Trophoblast cell (in vitro differentiated cells and primary cell): ENCODE measurements at regions not wholly inside any gene's neighbourhood (a gene's known extent, or its start where the extent isn't known, plus 50 kb on each side); places are given as distances from the start of the nearest gene placed in this dataset.
"Not testable (repeated sequence)": the region's sequence is repeated elsewhere in the genome, so short reads cannot be mapped to it uniquely, and the experiment has no call there.

ENCODE experiments used
- DNase-seq, 2 donors: peaks; one replicate each; pipeline ENCODE4 v3.0.0-alpha.2; 2016
- H2AFZ ChIP-seq: 2 replicates; pipeline ENCODE4 v1.6.1; 2013; ENCODE audit warnings: low read length, moderate library complexity, mild to moderate bottlenecking; ENCODE audit not compliant: insufficient read depth, poor library complexity
- H2AK5ac ChIP-seq: 2 replicates; pipeline ENCODE4 v1.6.1; 2013; ENCODE audit warnings: mild to moderate bottlenecking, low read length
- H2BK120ac ChIP-seq: 2 replicates; pipeline ENCODE4 v1.6.1; 2013; ENCODE audit warnings: low read length, mild to moderate bottlenecking, moderate library complexity; ENCODE audit not compliant: insufficient read depth, poor library complexity
- H2BK12ac ChIP-seq: 2 replicates; pipeline ENCODE4 v1.6.1; 2013; ENCODE audit warnings: mild to moderate bottlenecking, low read length, moderate library complexity
- H2BK5ac ChIP-seq: 2 replicates; pipeline ENCODE4 v1.6.1; 2013; ENCODE audit warnings: low read length, low read depth, moderate library complexity, mild to moderate bottlenecking; ENCODE audit not compliant: poor library complexity
- H3K14ac ChIP-seq: 2 replicates; pipeline ENCODE4 v1.6.1; 2013; ENCODE audit warnings: mild to moderate bottlenecking, low read length
- H3K18ac ChIP-seq: 2 replicates; pipeline ENCODE4 v1.6.1; 2013; ENCODE audit warnings: mild to moderate bottlenecking, low read length
- H3K23ac ChIP-seq: 2 replicates; pipeline ENCODE4 v1.6.1; 2013; ENCODE audit warnings: low read length
- H3K27ac ChIP-seq: 2 replicates; pipeline ENCODE4 v1.5.1; 2013; ENCODE audit warnings: low read depth, mild to moderate bottlenecking, inconsistent platforms, low read length, moderate library complexity
- H3K27me3 ChIP-seq: 2 replicates; pipeline ENCODE4 v1.6.1; 2013; ENCODE audit warnings: inconsistent platforms, mild to moderate bottlenecking, low read length, moderate library complexity; ENCODE audit not compliant: insufficient read depth
- H3K36me3 ChIP-seq, 2 experiments: 1 replicate in 1 of 2; 2 replicates in 1 of 2; pipeline ENCODE4 v1.6.1; 2013; ENCODE audit warnings: low read length in 2 of 2, mild to moderate bottlenecking in 2 of 2, moderate library complexity in 1 of 2; ENCODE audit not compliant: insufficient read depth in 2 of 2, control insufficient read depth in 1 of 2
- H3K4ac ChIP-seq: 2 replicates; pipeline ENCODE4 v1.6.1; 2013; ENCODE audit warnings: low read depth, mild to moderate bottlenecking, low read length, moderate library complexity
- H3K4me1 ChIP-seq, 2 experiments: 1 replicate in 1 of 2; 2 replicates in 1 of 2; pipeline ENCODE4 v1.6.1; 2013; ENCODE audit warnings: low read length in 2 of 2, mild to moderate bottlenecking in 2 of 2, moderate library complexity in 1 of 2; ENCODE audit not compliant: insufficient read depth in 2 of 2, control insufficient read depth in 1 of 2
- H3K4me2 ChIP-seq: 2 replicates; pipeline ENCODE4 v1.6.1; 2013; ENCODE audit warnings: inconsistent platforms, mild to moderate bottlenecking, low read length, moderate library complexity
- H3K4me3 ChIP-seq: 2 replicates; pipeline ENCODE4 v1.5.1; 2013; ENCODE audit warnings: mild to moderate bottlenecking, low read depth, low read length, inconsistent platforms
- H3K79me1 ChIP-seq: one replicate; pipeline ENCODE4 v1.6.1; 2013; ENCODE audit warnings: low read length
- H3K79me2 ChIP-seq: 2 replicates; pipeline ENCODE4 v1.6.1; 2013; ENCODE audit warnings: low read length, mild to moderate bottlenecking; ENCODE audit not compliant: control insufficient read depth, insufficient read depth, poor library complexity
- H3K9ac ChIP-seq: 2 replicates; pipeline ENCODE4 v1.6.1; 2013; ENCODE audit warnings: mild to moderate bottlenecking, low read length
- H3K9me3 ChIP-seq: 2 replicates; pipeline ENCODE4 v1.6.1; 2013; ENCODE audit warnings: low read depth, mild to moderate bottlenecking, control low read depth, inconsistent platforms, low read length; ENCODE audit not compliant: insufficient read depth
- H4K12ac ChIP-seq: 2 replicates; pipeline ENCODE4 v1.6.1; 2013; ENCODE audit warnings: low read depth, mild to moderate bottlenecking, low read length, moderate library complexity
- H4K8ac ChIP-seq: 2 replicates; pipeline ENCODE4 v1.6.1; 2013; ENCODE audit warnings: low read depth, mild to moderate bottlenecking, low read length, moderate library complexity
- H4K91ac ChIP-seq: one replicate; pipeline ENCODE4 v1.6.1; 2013; ENCODE audit warnings: low read depth, mild to moderate bottlenecking, low read length, moderate library complexity
- WGBS: extraction: QIAGEN DNeasy Blood & Tissue Kit; methylation state at CpG from one replicate; pipeline ENCODE4 v1.1.7; 2013; ENCODE audit warnings: missing lambda C conversion rate; ENCODE audit not compliant: insufficient read length, insufficient coverage; ENCODE audit errors: extremely low coverage; 5-methylcytosine and 5-hydroxymethylcytosine counted together

GRCh38 chr20:29876084-29876910, 1381.2 kb upstream of the DEFB115 start:
- not testable (repeated sequence) for H3K79me2 ChIP-seq, H2AFZ ChIP-seq, DNase-seq, H3K23ac ChIP-seq, H2BK120ac ChIP-seq, H3K4me1 ChIP-seq, H4K91ac ChIP-seq, H3K18ac ChIP-seq, H4K8ac ChIP-seq, H3K4me2 ChIP-seq, H2BK12ac ChIP-seq, H4K12ac ChIP-seq, H2BK5ac ChIP-seq, H3K27me3 ChIP-seq, H3K4ac ChIP-seq, H3K36me3 ChIP-seq, H2AK5ac ChIP-seq, H3K4me3 ChIP-seq, H3K27ac ChIP-seq, H3K9ac ChIP-seq, H3K14ac ChIP-seq, H3K79me1 ChIP-seq
- WGBS, result no CpG with 5 or more reads among the region's 41 CpGs
- peaks cover 46% of the 10 kb centered on the region for H3K9me3 ChIP-seq

GRCh38 chr20:29876911-29877285, 1380.6 kb upstream of the DEFB115 start:
- no peak overlapping the region for H3K18ac ChIP-seq
- no peak overlapping the region for H3K23ac ChIP-seq
- DNase-seq, result no peak
- H4K8ac ChIP-seq, result no peak overlapping the region
- H4K12ac ChIP-seq, result no peak overlapping the region
- H3K79me2 ChIP-seq, result no peaks in the 10 kb centered on the region
- no peak overlapping the region for H3K14ac ChIP-seq
- no peak overlapping the region for H2AFZ ChIP-seq
- H2BK120ac ChIP-seq, result no peak overlapping the region
- no peak overlapping the region for H3K4me2 ChIP-seq
- no peaks in the 10 kb centered on the region for H3K27me3 ChIP-seq
- H3K4me3 ChIP-seq, result no peak overlapping the region
- no peak overlapping the region for H4K91ac ChIP-seq
- H3K4me1 ChIP-seq, result no peaks in the 10 kb centered on the region
- no CpG with 5 or more reads among the region's 10 CpGs for WGBS
- H2AK5ac ChIP-seq, result no peak overlapping the region
- H3K79me1 ChIP-seq, result no peaks in the 10 kb centered on the region
- no peak overlapping the region for H3K27ac ChIP-seq
- no peaks in the 10 kb centered on the region for H3K36me3 ChIP-seq
- no peak overlapping the region for H2BK5ac ChIP-seq
- no peak overlapping the region for H3K4ac ChIP-seq
- no peak overlapping the region for H3K9ac ChIP-seq
- no peak overlapping the region for H2BK12ac ChIP-seq
- peaks cover 47% of the 10 kb centered on the region for H3K9me3 ChIP-seq

- H2AK5ac ChIP-seq, H2BK120ac ChIP-seq, H3K9ac ChIP-seq, H3K79me2 ChIP-seq, H3K27me3 ChIP-seq, H3K18ac ChIP-seq, H3K4me1 ChIP-seq, H4K8ac ChIP-seq, DNase-seq, H2BK12ac ChIP-seq, H3K27ac ChIP-seq, H2BK5ac ChIP-seq, H3K79me1 ChIP-seq, H3K36me3 ChIP-seq, H3K4me3 ChIP-seq, H3K14ac ChIP-seq, H3K23ac ChIP-seq, H3K4ac ChIP-seq, H4K12ac ChIP-seq, H3K4me2 ChIP-seq, H4K91ac ChIP-seq, H2AFZ ChIP-seq: not testable (repeated sequence)
- no CpG with 5 or more reads among the region's 31 CpGs for WGBS
- H3K9me3 ChIP-seq, result peaks cover 47% of the 10 kb centered on the region
Observed at GRCh38 chr20:29877411-29878280, 1379.8 kb upstream of the DEFB115 start.

GRCh38 chr20:29878281-29878741, 1379.2 kb upstream of the DEFB115 start:
- WGBS, result no CpG with 5 or more reads among the region's 24 CpGs
- Histone ChIP-seq H3K27ac (no peak overlapping the region), H3K27me3 (no peaks in the 10 kb centered on the region), H4K8ac (no peak overlapping the region), H3K79me2 (no peaks in the 10 kb centered on the region), H3K18ac (no peak overlapping the region), H3K4me1 (no peaks in the 10 kb centered on the region), H3K14ac (no peak overlapping the region), H3K9ac (no peak overlapping the region), H2AK5ac (no peak overlapping the region), H3K9me3 (peaks cover 47% of the 10 kb centered on the region), H3K4me2 (no peak overlapping the region), H3K79me1 (no peaks in the 10 kb centered on the region), H4K91ac (no peak overlapping the region), H3K36me3 (no peaks in the 10 kb centered on the region), H3K4ac (no peak overlapping the region), H2BK5ac (no peak overlapping the region), H3K23ac (no peak overlapping the region), H2BK12ac (no peak overlapping the region), H2BK120ac (no peak overlapping the region), H2AFZ (no peak overlapping the region), H3K4me3 (no peak overlapping the region), H4K12ac (no peak overlapping the region)
- DNase-seq, result peak; percentile 35 to 72
